22Rv1 (cell line): ENCODE measurements at regions not wholly inside any gene's neighbourhood (a gene's known extent, or its start where the extent isn't known, plus 50 kb on each side); places are given as distances from the start of the nearest gene placed in this dataset.

Experiments
- CTCF ChIP-seq: fragments of 450-650 bp; IDR thresholded peaks from 2 replicates; pipeline ENCODE4 v1.5.1; 2017; ENCODE audit warnings: mild to moderate bottlenecking
- ZFX ChIP-seq: fragments of 450-650 bp; IDR thresholded peaks from 2 replicates; pipeline ENCODE4 v1.6.1; 2017; ENCODE audit warnings: antibody characterized with exemption, borderline replicate concordance

- TF ChIP-seq CTCF: no peak
- TF ChIP-seq ZFX: no peak
Observed at GRCh38 chr13:83498045-83498444, 384.2 kb downstream of the SLITRK1 start.
